ENCODE measurements at regions not wholly inside any gene's neighbourhood (a gene's known extent, or its start where the extent isn't known, plus 50 kb on each side); places are given as distances from the start of the nearest gene placed in this dataset.
"Not testable (repeated sequence)": the region's sequence is repeated elsewhere in the genome, so short reads cannot be mapped to it uniquely, and the experiment has no call there.

- H3K36me3 Mint-ChIP-seq (ENCODE audit: low read depth) = no peaks in the 10 kb centered on the region
- no peak for TF ChIP-seq CTCF (IDR thresholded peaks at IDR 0.05)
- H3K9me3 Mint-ChIP-seq = peaks cover 1% of the 10 kb centered on the region
- H3K4me1 Mint-ChIP-seq = no peaks in the 10 kb centered on the region
- DNase-seq (no peak), ATAC-seq (ENCODE audit: low read depth) (no peak)
- no peaks in the 10 kb centered on the region for H3K27me3 Mint-ChIP-seq
- H3K4me3 Mint-ChIP-seq = no peak overlapping the region
- intact Hi-C loops (cut with micrococcal nuclease) = no loop called here
- no peak overlapping the region for H3K27ac Mint-ChIP-seq
- POLR2A ChIA-PET = no interaction called here
- CTCF ChIA-PET = no interaction called here
These were observed 166.2 kb downstream of the SOX4 start for GRCh38 chr6:21759721-21760120.

- H3K4me1 Mint-ChIP-seq; H3K36me3 Mint-ChIP-seq (ENCODE audit: low read depth); H3K4me3 Mint-ChIP-seq; intact Hi-C loops (cut with micrococcal nuclease); ATAC-seq (ENCODE audit: low read depth); H3K27ac Mint-ChIP-seq; CTCF ChIA-PET; POLR2A ChIA-PET; DNase-seq; H3K9me3 Mint-ChIP-seq; H3K27me3 Mint-ChIP-seq: not testable (repeated sequence)
These were observed 167.6 kb downstream of the SOX4 start for GRCh38 chr6:21761053-21761730.

- H3K27me3 Mint-ChIP-seq = peaks cover 4% of the 10 kb centered on the region
- TF ChIP-seq CTCF (IDR thresholded peaks at IDR 0.05) = no peak
- CTCF ChIA-PET = no interaction called here
- H3K4me1 Mint-ChIP-seq = no peaks in the 10 kb centered on the region
- DNase-seq (no peak), ATAC-seq (ENCODE audit: low read depth) (no peak)
- H3K4me3 Mint-ChIP-seq = no peak overlapping the region
- H3K9me3 Mint-ChIP-seq = peaks cover 1% of the 10 kb centered on the region
- no peaks in the 10 kb centered on the region for H3K36me3 Mint-ChIP-seq (ENCODE audit: low read depth)
- intact Hi-C loops (cut with micrococcal nuclease) = no loop called here
- POLR2A ChIA-PET = no interaction called here
- no peak overlapping the region for H3K27ac Mint-ChIP-seq
These were observed 171.4 kb downstream of the SOX4 start for GRCh38 chr6:21764989-21765388.

- no peaks in the 10 kb centered on the region for H3K9me3 Mint-ChIP-seq
- no peak for TF ChIP-seq CTCF (IDR thresholded peaks at IDR 0.05)
- H3K4me1 Mint-ChIP-seq = no peaks in the 10 kb centered on the region
- DNase-seq = no peak
- POLR2A ChIA-PET = no interaction called here
- intact Hi-C loops (cut with micrococcal nuclease) = no loop called here
- no peak for ATAC-seq (ENCODE audit: low read depth)
- no peak overlapping the region for H3K27ac Mint-ChIP-seq
- H3K27me3 Mint-ChIP-seq = peaks cover 4% of the 10 kb centered on the region
- no peak overlapping the region for H3K4me3 Mint-ChIP-seq
- no peaks in the 10 kb centered on the region for H3K36me3 Mint-ChIP-seq (ENCODE audit: low read depth)
- CTCF ChIA-PET = no interaction called here
These were observed 174.5 kb downstream of the SOX4 start for GRCh38 chr6:21767891-21768648.

GRCh38 chr6:21769405-21769861 lies 175.9 kb downstream of the SOX4 start:
- no peak for TF ChIP-seq CTCF (IDR thresholded peaks at IDR 0.05)
- peaks cover 4% of the 10 kb centered on the region for H3K27me3 Mint-ChIP-seq
- no peak for ATAC-seq (ENCODE audit: low read depth)
- no peak overlapping the region for H3K27ac Mint-ChIP-seq
- intact Hi-C loops (cut with micrococcal nuclease) = no loop called here
- CTCF ChIA-PET = no interaction called here
- POLR2A ChIA-PET = interaction anchor here (0.5 kb wide), 1 partner anchor 17 kb away, joined by 4 read pairs; no protein-coding TSS in a partner anchor
- no peaks in the 10 kb centered on the region for H3K4me1 Mint-ChIP-seq
- peaks cover 2% of the 10 kb centered on the region for H3K9me3 Mint-ChIP-seq
- no peak for DNase-seq
- no peak overlapping the region for H3K4me3 Mint-ChIP-seq
- no peaks in the 10 kb centered on the region for H3K36me3 Mint-ChIP-seq (ENCODE audit: low read depth)

All from activated B cell treated with CpG ODN at 0.5 μM for 24 hours (primary cell).